ENCODE measurements at regions not wholly inside any gene's neighbourhood (a gene's known extent, or its start where the extent isn't known, plus 50 kb on each side); places are given as distances from the start of the nearest gene placed in this dataset.

DNA sequence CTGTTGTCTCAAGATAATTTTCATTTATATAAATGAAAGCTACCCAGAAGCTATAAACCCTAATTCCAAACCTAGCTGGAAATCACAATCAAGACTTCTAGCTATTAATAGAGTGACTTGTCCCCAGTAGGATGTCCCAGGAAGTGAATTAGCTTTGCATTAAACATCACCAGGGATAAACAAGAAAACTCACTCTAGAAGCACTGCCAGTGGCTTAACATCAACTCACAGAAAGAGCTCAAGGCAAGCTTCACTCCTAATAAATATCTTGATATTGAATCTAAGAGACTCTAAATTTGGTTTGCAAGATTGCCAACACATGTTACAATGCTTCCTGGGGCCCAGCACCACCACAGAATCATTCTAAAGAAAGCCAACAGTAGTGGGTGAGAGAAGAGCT, 468.7 kb upstream of the FAM241A start:
- in situ Hi-C loops (cut with MboI), result no loop called here
- Histone ChIP-seq H2AFZ (ENCODE audit: control insufficient read depth, low read depth, low read length) (no peak overlapping the region), H3K36me3 (ENCODE audit: control insufficient read depth in 2 of 2, insufficient read depth in 2 of 2, low read length in 1 of 2) (no peaks in the 10 kb centered on the region), H3K9ac (ENCODE audit: control insufficient read depth, insufficient read depth, low read length) (no peak overlapping the region), H3K4me2 (ENCODE audit: control insufficient read depth, insufficient read depth) (no peak overlapping the region), H3K27ac (ENCODE audit: control insufficient read depth, insufficient read depth) (no peak overlapping the region), H3K9me3 (replicated peaks; ENCODE audit: control insufficient read depth, insufficient read depth, low read length) (no peaks in the 10 kb centered on the region), H3K27me3 (replicated peaks in 1 of 2; ENCODE audit: control insufficient read depth in 2 of 2, insufficient read depth in 2 of 2, low read length in 1 of 2) (no peaks in the 10 kb centered on the region), H3K4me1 (ENCODE audit: control insufficient read depth, insufficient read depth, low read length) (no peaks in the 10 kb centered on the region), H3K4me3 (no peak overlapping the region), H3K79me2 (ENCODE audit: control insufficient read depth, insufficient read depth, low read length) (no peaks in the 10 kb centered on the region), H4K20me1 (ENCODE audit: control insufficient read depth, insufficient read depth) (no peaks in the 10 kb centered on the region)
- ATAC-seq, result no peak
- CTCF ChIA-PET, result interaction anchor here (1.8 kb wide), 1 partner anchor 178 kb away, joined by 8 read pairs; no protein-coding TSS in a partner anchor
- RAD21 ChIA-PET (ENCODE audit: unreplicated experiment), result no interaction called here
- intact Hi-C loops (cut with micrococcal nuclease; ENCODE audit: unreplicated experiment), result no loop called here
- SMC1A ChIA-PET (ENCODE audit: uncharacterized antibody, unreplicated experiment), result interaction anchor here (1.5 to 1.8 kb wide), 2 partner anchors 10 to 18 kb away, joined by 3 to 6 read pairs; no protein-coding TSS in a partner anchor
- BruUV-seq (replicated peaks), result no TSS peak
- no peak for FAIRE-seq
- POLR2A ChIA-PET, result no interaction called here
- DNase-seq (ENCODE audit: low read depth, low spot score), result no peak
- no peak for TF ChIP-seq BHLHE40 (IDR thresholded peaks at IDR 0.05; ENCODE audit: borderline replicate concordance in 1 of 2, low read depth in 2 of 2, low read length in 1 of 2)
- TF ChIP-seq SMARCA5 (IDR thresholded peaks at IDR 0.05), result no peak
- no peak for TF ChIP-seq E2F4 (IDR thresholded peaks at IDR 0.05; ENCODE audit: low read depth, low read length)
- no peak for TF ChIP-seq TAF1 (IDR thresholded peaks at IDR 0.05; ENCODE audit: borderline replicate concordance, low read depth, low read length)
- no peak for TF ChIP-seq ZNF274 (IDR thresholded peaks at IDR 0.05; ENCODE audit: insufficient read depth, insufficient read length)
- TF ChIP-seq, protein P1, sequence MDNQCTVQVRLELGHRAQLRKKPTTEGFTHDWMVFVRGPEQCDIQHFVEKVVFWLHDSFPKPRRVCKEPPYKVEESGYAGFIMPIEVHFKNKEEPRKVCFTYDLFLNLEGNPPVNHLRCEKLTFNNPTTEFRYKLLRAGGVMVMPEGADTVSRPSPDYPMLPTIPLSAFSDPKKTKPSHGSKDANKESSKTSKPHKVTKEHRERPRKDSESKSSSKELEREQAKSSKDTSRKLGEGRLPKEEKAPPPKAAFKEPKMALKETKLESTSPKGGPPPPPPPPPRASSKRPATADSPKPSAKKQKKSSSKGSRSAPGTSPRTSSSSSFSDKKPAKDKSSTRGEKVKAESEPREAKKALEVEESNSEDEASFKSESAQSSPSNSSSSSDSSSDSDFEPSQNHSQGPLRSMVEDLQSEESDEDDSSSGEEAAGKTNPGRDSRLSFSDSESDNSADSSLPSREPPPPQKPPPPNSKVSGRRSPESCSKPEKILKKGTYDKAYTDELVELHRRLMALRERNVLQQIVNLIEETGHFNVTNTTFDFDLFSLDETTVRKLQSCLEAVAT (IDR thresholded peaks at IDR 0.05), result no peak
- TF ChIP-seq HCFC1 (IDR thresholded peaks at IDR 0.05; ENCODE audit: low read length), result no peak
- TF ChIP-seq, protein P2, sequence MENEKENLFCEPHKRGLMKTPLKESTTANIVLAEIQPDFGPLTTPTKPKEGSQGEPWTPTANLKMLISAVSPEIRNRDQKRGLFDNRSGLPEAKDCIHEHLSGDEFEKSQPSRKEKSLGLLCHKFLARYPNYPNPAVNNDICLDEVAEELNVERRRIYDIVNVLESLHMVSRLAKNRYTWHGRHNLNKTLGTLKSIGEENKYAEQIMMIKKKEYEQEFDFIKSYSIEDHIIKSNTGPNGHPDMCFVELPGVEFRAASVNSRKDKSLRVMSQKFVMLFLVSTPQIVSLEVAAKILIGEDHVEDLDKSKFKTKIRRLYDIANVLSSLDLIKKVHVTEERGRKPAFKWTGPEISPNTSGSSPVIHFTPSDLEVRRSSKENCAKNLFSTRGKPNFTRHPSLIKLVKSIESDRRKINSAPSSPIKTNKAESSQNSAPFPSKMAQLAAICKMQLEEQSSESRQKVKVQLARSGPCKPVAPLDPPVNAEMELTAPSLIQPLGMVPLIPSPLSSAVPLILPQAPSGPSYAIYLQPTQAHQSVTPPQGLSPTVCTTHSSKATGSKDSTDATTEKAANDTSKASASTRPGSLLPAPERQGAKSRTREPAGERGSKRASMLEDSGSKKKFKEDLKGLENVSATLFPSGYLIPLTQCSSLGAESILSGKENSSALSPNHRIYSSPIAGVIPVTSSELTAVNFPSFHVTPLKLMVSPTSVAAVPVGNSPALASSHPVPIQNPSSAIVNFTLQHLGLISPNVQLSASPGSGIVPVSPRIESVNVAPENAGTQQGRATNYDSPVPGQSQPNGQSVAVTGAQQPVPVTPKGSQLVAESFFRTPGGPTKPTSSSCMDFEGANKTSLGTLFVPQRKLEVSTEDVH (IDR thresholded peaks at IDR 0.05; ENCODE audit: low read depth, partially characterized antibody), result no peak
- TF ChIP-seq, protein P3, sequence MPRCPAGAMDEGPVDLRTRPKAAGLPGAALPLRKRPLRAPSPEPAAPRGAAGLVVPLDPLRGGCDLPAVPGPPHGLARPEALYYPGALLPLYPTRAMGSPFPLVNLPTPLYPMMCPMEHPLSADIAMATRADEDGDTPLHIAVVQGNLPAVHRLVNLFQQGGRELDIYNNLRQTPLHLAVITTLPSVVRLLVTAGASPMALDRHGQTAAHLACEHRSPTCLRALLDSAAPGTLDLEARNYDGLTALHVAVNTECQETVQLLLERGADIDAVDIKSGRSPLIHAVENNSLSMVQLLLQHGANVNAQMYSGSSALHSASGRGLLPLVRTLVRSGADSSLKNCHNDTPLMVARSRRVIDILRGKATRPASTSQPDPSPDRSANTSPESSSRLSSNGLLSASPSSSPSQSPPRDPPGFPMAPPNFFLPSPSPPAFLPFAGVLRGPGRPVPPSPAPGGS (IDR thresholded peaks at IDR 0.05; ENCODE audit: borderline replicate concordance, insufficient read depth, low read depth, low read length, poor library complexity, severe bottlenecking), result no peak
- no peak for TF ChIP-seq KDM1A (IDR thresholded peaks at IDR 0.05; ENCODE audit: borderline replicate concordance)
- no peak for TF ChIP-seq EED (IDR thresholded peaks at IDR 0.05; ENCODE audit: low read depth)
- TF ChIP-seq CEBPZ (IDR thresholded peaks at IDR 0.05; ENCODE audit: low read depth, low read length), result no peak
- no peak for TF ChIP-seq NR2F1 (conservative IDR thresholded peaks at IDR 0.05)
- no peak for TF ChIP-seq RFX5 (IDR thresholded peaks at IDR 0.05; ENCODE audit: low read depth, low read length)
- TF ChIP-seq SRF (IDR thresholded peaks at IDR 0.05; ENCODE audit: low read depth in 2 of 2, low read length in 2 of 2), result no peak
- no peak for TF ChIP-seq NFXL1 (IDR thresholded peaks at IDR 0.05; ENCODE audit: borderline replicate concordance)
